GM12878 (cell line): ENCODE measurements at regions not wholly inside any gene's neighbourhood (a gene's known extent, or its start where the extent isn't known, plus 50 kb on each side); places are given as distances from the start of the nearest gene placed in this dataset.

Source experiments
- ATAC-seq: fragments of 200-7000 bp; cut with Tn5 transposase; 3 replicates; pipeline ENCODE4 v1.9.1; 2020; ENCODE audit warnings: mild to moderate bottlenecking, moderate library complexity
- BruUV-seq: library from RNA; stranded (reverse); fragments of 400-500 nt; replicated peaks from 2 replicates; lab custom pipeline; 2021; lab: Mats Ljungman, UMichigan
- CTCF ChIA-PET: fragments of 300-600 bp; sonication (Branson Sonifier 250); formaldehyde crosslinking; extraction: SDS; loops from one replicate; lab custom pipeline; 2021; ENCODE audit warnings: inconsistent platforms; lab: Yijun Ruan, JAX
- POLR2A ChIA-PET: fragments of 350-600 bp; formaldehyde crosslinking; extraction: SDS; loops from one replicate; lab custom pipeline; 2021; ENCODE audit warnings: inconsistent platforms; lab: Charles Lee
- RAD21 ChIA-PET: fragments of 300-600 bp; sonication (Branson Sonifier 250); formaldehyde crosslinking; loops from one replicate; lab custom pipeline; 2023; ENCODE audit warnings: antibody characterized with exemption; ENCODE audit not compliant: unreplicated experiment; lab: Charles Lee
- SMC1A ChIA-PET: fragments of 300-600 bp; sonication (Branson Sonifier 250); formaldehyde crosslinking; loops from one replicate; lab custom pipeline; 2023; ENCODE audit not compliant: unreplicated experiment, uncharacterized antibody; lab: Charles Lee
- DNase-seq: peaks from one replicate; pipeline ENCODE4 v3.0.0-alpha.2; 2011; ENCODE audit warnings: low read depth, low spot score
- FAIRE-seq: peaks from 3 replicates; lab custom pipeline; 2011; peaks lifted over from hg19 to GRCh38; lab: Jason Lieb, UNC
- H2AFZ ChIP-seq: 2 replicates; pipeline ENCODE4 v1.6.0; 2011; ENCODE audit warnings: low read depth, low read length, control low read depth; ENCODE audit not compliant: control insufficient read depth
- H3K27ac ChIP-seq: 2 replicates; pipeline ENCODE4 v1.5.1; 2011; ENCODE audit warnings: control low read depth; ENCODE audit not compliant: control insufficient read depth, insufficient read depth
- H3K27me3 ChIP-seq, 2 experiments: replicated peaks in 1 of 2; 2 replicates each; pipeline versions ENCODE4 v1.6.0 to v1.6.1; 2011; ENCODE audit warnings: low read length in 1 of 2; ENCODE audit not compliant: control insufficient read depth in 2 of 2, insufficient read depth in 2 of 2
- H3K36me3 ChIP-seq, 2 experiments: 2 replicates each; pipeline ENCODE4 v1.5.1; 2011; ENCODE audit warnings: low read length in 1 of 2; ENCODE audit not compliant: control insufficient read depth in 2 of 2, insufficient read depth in 2 of 2
- H3K4me1 ChIP-seq: 2 replicates; pipeline ENCODE4 v1.6.1; 2011; ENCODE audit warnings: mild to moderate bottlenecking, low read length, moderate library complexity, mixed read lengths; ENCODE audit not compliant: control insufficient read depth, insufficient read depth
- H3K4me2 ChIP-seq: 2 replicates; pipeline ENCODE4 v1.6.0; 2011; ENCODE audit warnings: control low read depth; ENCODE audit not compliant: control insufficient read depth, insufficient read depth
- H3K4me3 ChIP-seq: fragments of 200-600 bp; sonication (generic); 2 replicates; pipeline ENCODE4 v1.5.1; 2016
- H3K79me2 ChIP-seq: 2 replicates; pipeline ENCODE4 v1.6.0; 2011; ENCODE audit warnings: low read length; ENCODE audit not compliant: control insufficient read depth, insufficient read depth
- H3K9ac ChIP-seq: 2 replicates; pipeline ENCODE4 v1.8.0; 2011; ENCODE audit warnings: low read length, control low read depth, mixed read lengths; ENCODE audit not compliant: control insufficient read depth, insufficient read depth
- H3K9me3 ChIP-seq: replicated peaks from 3 replicates; pipeline ENCODE4 v1.5.1; 2011; ENCODE audit warnings: mild to moderate bottlenecking, low read length; ENCODE audit not compliant: control insufficient read depth, insufficient read depth
- H4K20me1 ChIP-seq: 2 replicates; pipeline ENCODE4 v1.6.0; 2011; ENCODE audit not compliant: control insufficient read depth, insufficient read depth
- BRCA1 ChIP-seq: IDR thresholded peaks from 2 replicates; pipeline ENCODE4 v1.6.1; 2011; ENCODE audit warnings: low read depth, low read length, improper control_type of control experiment
- CBX5 ChIP-seq: sonication (generic); IDR thresholded peaks from 2 replicates; pipeline ENCODE4 v1.6.1; 2016; ENCODE audit warnings: low read depth, moderate library complexity, mild to moderate bottlenecking, inconsistent platforms
- FOXM1 ChIP-seq: IDR thresholded peaks from 2 replicates; pipeline ENCODE4 v1.6.1; 2012; ENCODE audit warnings: low read depth, mild to moderate bottlenecking, inconsistent platforms, low read length, moderate library complexity
- GATAD2B ChIP-seq: fragments of 450-650 bp; conservative IDR thresholded peaks from 2 replicates; pipeline ENCODE4 v1.6.1; 2017; ENCODE audit warnings: low read depth, mild to moderate bottlenecking, moderate library complexity
- HDGF ChIP-seq: fragments of 450-650 bp; IDR thresholded peaks from 2 replicates; pipeline ENCODE4 v1.6.1; 2016; ENCODE audit warnings: antibody characterized with exemption
- MYB ChIP-seq: fragments of 150-350 bp; IDR thresholded peaks from 2 replicates; pipeline ENCODE4 v1.6.1; 2014; ENCODE audit warnings: mild to moderate bottlenecking, low read depth, low read length, borderline replicate concordance
- PML ChIP-seq: IDR thresholded peaks from 2 replicates; pipeline ENCODE4 v1.6.1; 2012; ENCODE audit warnings: low read length, inconsistent platforms
- WRNIP1 ChIP-seq: IDR thresholded peaks from 2 replicates; pipeline ENCODE4 v1.6.1; 2011; ENCODE audit warnings: low read depth, low read length, improper control_type of control experiment, borderline replicate concordance
- WGBS: methylation state at CpG from one replicate; pipeline ENCODE4 v1.1.6; 2016; ENCODE audit warnings: low lambda C conversion rate; ENCODE audit not compliant: insufficient replicate concordance, insufficient coverage; ENCODE audit errors: missing lambda C conversion rate; 5-methylcytosine and 5-hydroxymethylcytosine counted together
- in situ Hi-C: fragments of 300-500 bp; cut with MboI; formaldehyde crosslinking; loops from 9 replicates; pipeline ENCODE4 v1.14.3; 2018; ENCODE audit warnings: mixed read lengths
- intact Hi-C: fragments of 100-400 bp; cut with micrococcal nuclease; formaldehyde crosslinking; loops from one replicate; pipeline ENCODE4 v1.14.2; 2022; ENCODE audit not compliant: unreplicated experiment
- TF ChIP-seq, protein P1 (sequence below): fragments of 450-650 bp; IDR thresholded peaks from 2 replicates; pipeline ENCODE4 v1.6.1; 2016; ENCODE audit warnings: mild to moderate bottlenecking
- TF ChIP-seq, protein P2 (sequence below): fragments of 450-650 bp; IDR thresholded peaks from 2 replicates; pipeline ENCODE4 v1.6.1; 2017; ENCODE audit warnings: mild to moderate bottlenecking, moderate library complexity

DNA sequence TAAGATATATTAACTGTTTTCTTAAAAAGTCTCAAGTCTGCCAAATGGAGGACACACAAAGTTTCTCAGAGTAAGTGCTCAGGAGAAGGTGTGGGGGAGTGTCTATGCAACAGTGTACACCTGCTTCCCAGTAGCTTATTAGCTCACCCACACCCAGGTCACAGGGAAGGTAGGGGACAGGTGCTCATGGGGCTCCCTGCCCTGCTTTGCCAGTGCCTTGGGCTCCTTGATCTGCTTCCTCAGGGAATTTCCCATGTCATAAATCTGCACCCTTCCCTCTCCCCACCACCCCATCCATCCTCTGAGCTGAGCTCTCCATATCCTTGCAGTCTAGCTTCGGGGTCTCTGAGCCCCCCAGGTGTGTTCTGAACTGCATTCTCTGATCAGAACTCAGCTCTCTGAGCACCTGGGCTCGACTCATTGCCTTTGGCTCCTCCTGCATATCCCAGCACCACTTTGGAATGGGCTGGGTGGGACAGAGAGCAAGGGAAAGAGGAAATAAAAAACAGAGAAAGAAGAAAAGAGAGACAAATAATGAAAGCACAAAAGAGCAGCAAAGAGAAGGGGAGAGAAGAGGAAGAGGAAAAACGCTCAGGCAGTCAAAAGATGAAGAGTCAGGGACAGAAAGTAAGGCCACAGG is 87.0 kb upstream of the ATP1B1 start:
- no peak overlapping the region for H3K4me3 ChIP-seq
- BruUV-seq, result no TSS peak
- ChIA-PET CTCF (interaction anchor here (0.5 to 0.8 kb wide), 2 partner anchors 21 to 31 kb away, joined by 3 to 4 read pairs; no protein-coding TSS in a partner anchor), POLR2A (interaction anchor here (0.7 kb wide), 1 partner anchor 97 kb away, joined by 3 read pairs; no protein-coding TSS in a partner anchor)
- DNase-seq, result no peak
- 2% methylated on average over 3 of the region's 3 CpGs for WGBS
- TF ChIP-seq PML, result no peak
- no peak for TF ChIP-seq BRCA1
- TF ChIP-seq, protein P1, sequence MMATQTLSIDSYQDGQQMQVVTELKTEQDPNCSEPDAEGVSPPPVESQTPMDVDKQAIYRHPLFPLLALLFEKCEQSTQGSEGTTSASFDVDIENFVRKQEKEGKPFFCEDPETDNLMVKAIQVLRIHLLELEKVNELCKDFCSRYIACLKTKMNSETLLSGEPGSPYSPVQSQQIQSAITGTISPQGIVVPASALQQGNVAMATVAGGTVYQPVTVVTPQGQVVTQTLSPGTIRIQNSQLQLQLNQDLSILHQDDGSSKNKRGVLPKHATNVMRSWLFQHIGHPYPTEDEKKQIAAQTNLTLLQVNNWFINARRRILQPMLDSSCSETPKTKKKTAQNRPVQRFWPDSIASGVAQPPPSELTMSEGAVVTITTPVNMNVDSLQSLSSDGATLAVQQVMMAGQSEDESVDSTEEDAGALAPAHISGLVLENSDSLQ, result no peak
- TF ChIP-seq CBX5, result no peak
- TF ChIP-seq, protein P2, sequence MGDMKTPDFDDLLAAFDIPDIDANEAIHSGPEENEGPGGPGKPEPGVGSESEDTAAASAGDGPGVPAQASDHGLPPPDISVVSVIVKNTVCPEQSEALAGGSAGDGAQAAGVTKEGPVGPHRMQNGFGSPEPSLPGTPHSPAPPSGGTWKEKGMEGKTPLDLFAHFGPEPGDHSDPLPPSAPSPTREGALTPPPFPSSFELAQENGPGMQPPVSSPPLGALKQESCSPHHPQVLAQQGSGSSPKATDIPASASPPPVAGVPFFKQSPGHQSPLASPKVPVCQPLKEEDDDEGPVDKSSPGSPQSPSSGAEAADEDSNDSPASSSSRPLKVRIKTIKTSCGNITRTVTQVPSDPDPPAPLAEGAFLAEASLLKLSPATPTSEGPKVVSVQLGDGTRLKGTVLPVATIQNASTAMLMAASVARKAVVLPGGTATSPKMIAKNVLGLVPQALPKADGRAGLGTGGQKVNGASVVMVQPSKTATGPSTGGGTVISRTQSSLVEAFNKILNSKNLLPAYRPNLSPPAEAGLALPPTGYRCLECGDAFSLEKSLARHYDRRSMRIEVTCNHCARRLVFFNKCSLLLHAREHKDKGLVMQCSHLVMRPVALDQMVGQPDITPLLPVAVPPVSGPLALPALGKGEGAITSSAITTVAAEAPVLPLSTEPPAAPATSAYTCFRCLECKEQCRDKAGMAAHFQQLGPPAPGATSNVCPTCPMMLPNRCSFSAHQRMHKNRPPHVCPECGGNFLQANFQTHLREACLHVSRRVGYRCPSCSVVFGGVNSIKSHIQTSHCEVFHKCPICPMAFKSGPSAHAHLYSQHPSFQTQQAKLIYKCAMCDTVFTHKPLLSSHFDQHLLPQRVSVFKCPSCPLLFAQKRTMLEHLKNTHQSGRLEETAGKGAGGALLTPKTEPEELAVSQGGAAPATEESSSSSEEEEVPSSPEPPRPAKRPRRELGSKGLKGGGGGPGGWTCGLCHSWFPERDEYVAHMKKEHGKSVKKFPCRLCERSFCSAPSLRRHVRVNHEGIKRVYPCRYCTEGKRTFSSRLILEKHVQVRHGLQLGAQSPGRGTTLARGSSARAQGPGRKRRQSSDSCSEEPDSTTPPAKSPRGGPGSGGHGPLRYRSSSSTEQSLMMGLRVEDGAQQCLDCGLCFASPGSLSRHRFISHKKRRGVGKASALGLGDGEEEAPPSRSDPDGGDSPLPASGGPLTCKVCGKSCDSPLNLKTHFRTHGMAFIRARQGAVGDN, result no peak
- no peak for TF ChIP-seq GATAD2B
- no peak for TF ChIP-seq FOXM1
- no peak for TF ChIP-seq MYB
- TF ChIP-seq HDGF, result no peak
- no peak for TF ChIP-seq WRNIP1
- TF ChIP-seq, all 136 proteins: peak for 0
- Histone ChIP-seq H3K4me2 (no peak overlapping the region), H3K9ac (no peak overlapping the region), H4K20me1 (no peaks in the 10 kb centered on the region), H3K27ac (no peak overlapping the region), H3K4me1 (no peaks in the 10 kb centered on the region), H3K9me3 (no peaks in the 10 kb centered on the region), H3K79me2 (no peaks in the 10 kb centered on the region), H2AFZ (no peak overlapping the region), H3K27me3 (no peaks in the 10 kb centered on the region), H3K36me3 (no peaks in the 10 kb centered on the region)
- ChIA-PET SMC1A (interaction anchor here (1.0 to 9.6 kb wide), 4 partner anchors 7 to 30 kb away, joined by 3 to 149 read pairs (median 4); no protein-coding TSS in a partner anchor), RAD21 (interaction anchor here (0.7 to 1.1 kb wide), 2 partner anchors 8 to 23 kb away, joined by 3 read pairs; no protein-coding TSS in a partner anchor)
- intact Hi-C loops (no loop called here), in situ Hi-C loops (no loop called here)
- no peak; the same call in 2 of the 3 replicates for ATAC-seq
- no peak for FAIRE-seq
